A673 (cell line): ENCODE measurements at regions not wholly inside any gene's neighbourhood (a gene's known extent, or its start where the extent isn't known, plus 50 kb on each side); places are given as distances from the start of the nearest gene placed in this dataset.
"Not testable (repeated sequence)": the region's sequence is repeated elsewhere in the genome, so short reads cannot be mapped to it uniquely, and the experiment has no call there.

ENCODE experiments used
- BruUV-seq: library from RNA; stranded (reverse); fragments of 400-500 nt; replicated peaks from 2 replicates; lab custom pipeline; 2021; lab: Mats Ljungman, UMichigan
- CTCF ChIA-PET: fragments of 300-600 bp; sonication (Branson Sonifier 250); formaldehyde crosslinking; loops from one replicate; lab custom pipeline; 2022; ENCODE audit warnings: antibody characterized with exemption; lab: Charles Lee
- POLR2A ChIA-PET: fragments of 300-600 bp; sonication (Branson Sonifier 250); formaldehyde crosslinking; loops from one replicate; lab custom pipeline; 2022; ENCODE audit warnings: antibody characterized with exemption; ENCODE audit not compliant: low non-redundant PET; lab: Charles Lee
- DNase-seq: peaks from one replicate; pipeline ENCODE4 v3.0.0-alpha.2; 2015; ENCODE audit warnings: low spot score
- H3K27ac ChIP-seq: fragments of 200-600 bp; sonication (generic); 2 replicates; pipeline ENCODE4 v1.5.1; 2016; ENCODE audit warnings: mixed run types, low read depth, mild to moderate bottlenecking, mixed read lengths, antibody characterized with exemption, low read length; ENCODE audit not compliant: poor library complexity, severe bottlenecking
- H3K27me3 ChIP-seq: fragments of 200-600 bp; sonication (generic); replicated peaks from 2 replicates; pipeline ENCODE4 v1.6.1; 2017; ENCODE audit warnings: mixed run types, low read depth, mild to moderate bottlenecking, mixed read lengths, antibody characterized with exemption, low read length; ENCODE audit not compliant: insufficient read depth, poor library complexity
- H3K36me3 ChIP-seq: fragments of 200-600 bp; sonication (generic); 2 replicates; pipeline ENCODE4 v1.6.1; 2016; ENCODE audit warnings: mixed run types, mild to moderate bottlenecking, mixed read lengths, antibody characterized with exemption, low read length; ENCODE audit not compliant: insufficient read depth, poor library complexity, severe bottlenecking
- H3K4me1 ChIP-seq: fragments of 200-600 bp; sonication (generic); 2 replicates; pipeline ENCODE4 v1.6.1; 2017; ENCODE audit warnings: mixed run types, mild to moderate bottlenecking, mixed read lengths, antibody characterized with exemption, low read length; ENCODE audit not compliant: insufficient read depth, poor library complexity, severe bottlenecking
- H3K4me3 ChIP-seq: fragments of 200-600 bp; sonication (generic); 2 replicates; pipeline ENCODE4 v1.5.1; 2016; ENCODE audit warnings: low read depth, mixed run types, mild to moderate bottlenecking, mixed read lengths, low read length; ENCODE audit not compliant: poor library complexity, severe bottlenecking
- H3K9me3 ChIP-seq: fragments of 200-600 bp; sonication (generic); 2 replicates; pipeline ENCODE4 v1.6.1; 2016; ENCODE audit warnings: mixed run types, low read depth, mild to moderate bottlenecking, mixed read lengths, antibody characterized with exemption, low read length; ENCODE audit not compliant: poor library complexity, severe bottlenecking
- EZH2 ChIP-seq: fragments of 200-600 bp; sonication (generic); IDR thresholded peaks from 2 replicates; pipeline ENCODE4 v1.6.1; 2017; ENCODE audit warnings: borderline replicate concordance, low read depth, mild to moderate bottlenecking, mixed read lengths, antibody characterized with exemption, low read length; ENCODE audit not compliant: poor library complexity, severe bottlenecking
- intact Hi-C: fragments of 100-400 bp; cut with micrococcal nuclease; formaldehyde crosslinking; loops from one replicate; pipeline ENCODE4 v1.10.0; 2022; ENCODE audit not compliant: unreplicated experiment
- TF ChIP-seq, protein P1 (sequence below): fragments of 300-800, 200-600 bp; sonication (generic); conservative IDR thresholded peaks from 2 replicates; pipeline ENCODE4 v1.5.1; 2017; ENCODE audit warnings: low read depth, mild to moderate bottlenecking, antibody characterized with exemption, low read length, moderate library complexity, mixed read lengths

DNA sequence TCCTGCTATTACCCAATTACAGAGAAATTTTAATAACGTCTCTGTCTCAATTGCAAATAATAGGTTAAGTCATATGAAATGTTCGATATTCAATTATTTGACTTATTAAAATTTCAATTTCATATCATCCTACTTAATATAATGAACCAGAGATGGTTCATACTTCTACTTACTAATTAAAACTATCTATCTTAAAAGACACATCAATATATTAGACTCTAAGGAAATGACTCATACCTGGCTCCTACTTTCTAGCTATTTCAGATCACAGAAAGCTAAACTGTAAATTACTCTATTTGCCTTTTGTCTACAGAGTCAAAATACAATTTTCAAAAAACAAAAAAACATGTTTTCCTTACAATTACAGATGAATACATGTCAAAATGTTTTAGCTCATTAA is 99.6 kb downstream of the CAPZA3 start:
- no peaks in the 10 kb centered on the region for H3K36me3 ChIP-seq
- intact Hi-C loops: no loop called here
- peaks cover 6% of the 10 kb centered on the region for H3K4me1 ChIP-seq
- ChIA-PET CTCF (no interaction called here), POLR2A (no interaction called here)
- BruUV-seq: no TSS peak
- TF ChIP-seq EZH2: no peak
- TF ChIP-seq, protein P1, sequence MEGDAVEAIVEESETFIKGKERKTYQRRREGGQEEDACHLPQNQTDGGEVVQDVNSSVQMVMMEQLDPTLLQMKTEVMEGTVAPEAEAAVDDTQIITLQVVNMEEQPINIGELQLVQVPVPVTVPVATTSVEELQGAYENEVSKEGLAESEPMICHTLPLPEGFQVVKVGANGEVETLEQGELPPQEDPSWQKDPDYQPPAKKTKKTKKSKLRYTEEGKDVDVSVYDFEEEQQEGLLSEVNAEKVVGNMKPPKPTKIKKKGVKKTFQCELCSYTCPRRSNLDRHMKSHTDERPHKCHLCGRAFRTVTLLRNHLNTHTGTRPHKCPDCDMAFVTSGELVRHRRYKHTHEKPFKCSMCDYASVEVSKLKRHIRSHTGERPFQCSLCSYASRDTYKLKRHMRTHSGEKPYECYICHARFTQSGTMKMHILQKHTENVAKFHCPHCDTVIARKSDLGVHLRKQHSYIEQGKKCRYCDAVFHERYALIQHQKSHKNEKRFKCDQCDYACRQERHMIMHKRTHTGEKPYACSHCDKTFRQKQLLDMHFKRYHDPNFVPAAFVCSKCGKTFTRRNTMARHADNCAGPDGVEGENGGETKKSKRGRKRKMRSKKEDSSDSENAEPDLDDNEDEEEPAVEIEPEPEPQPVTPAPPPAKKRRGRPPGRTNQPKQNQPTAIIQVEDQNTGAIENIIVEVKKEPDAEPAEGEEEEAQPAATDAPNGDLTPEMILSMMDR: no peak
- H3K27me3 ChIP-seq: no peaks in the 10 kb centered on the region
- H3K27ac ChIP-seq: no peak overlapping the region
- no peaks in the 10 kb centered on the region for H3K9me3 ChIP-seq
- DNase-seq: no peak
- no peak overlapping the region for H3K4me3 ChIP-seq

DNA sequence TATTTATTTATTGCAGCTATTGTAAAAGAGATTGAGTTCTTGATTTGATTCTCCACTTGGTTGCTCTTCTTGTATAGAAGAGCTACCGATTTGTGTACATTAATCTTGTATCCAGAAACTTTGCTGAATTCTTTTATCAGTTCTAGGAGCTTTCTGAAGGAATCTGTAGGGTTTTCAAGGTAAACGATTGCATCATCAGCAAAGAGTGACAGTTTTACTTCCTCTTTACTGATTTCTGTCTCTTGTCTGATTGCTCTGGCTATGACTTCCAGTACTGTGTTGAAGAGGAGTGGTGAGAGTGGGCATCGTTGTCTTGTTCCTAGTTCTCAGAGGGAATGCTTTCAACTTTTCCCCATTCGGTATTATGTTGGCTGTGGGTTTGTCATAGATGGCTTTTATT is 103.1 kb downstream of the CAPZA3 start:
- H3K27ac ChIP-seq, H3K36me3 ChIP-seq, DNase-seq, POLR2A ChIA-PET, H3K4me1 ChIP-seq, H3K4me3 ChIP-seq, H3K27me3 ChIP-seq, CTCF ChIA-PET, BruUV-seq, H3K9me3 ChIP-seq, intact Hi-C loops: not testable (repeated sequence)

DNA sequence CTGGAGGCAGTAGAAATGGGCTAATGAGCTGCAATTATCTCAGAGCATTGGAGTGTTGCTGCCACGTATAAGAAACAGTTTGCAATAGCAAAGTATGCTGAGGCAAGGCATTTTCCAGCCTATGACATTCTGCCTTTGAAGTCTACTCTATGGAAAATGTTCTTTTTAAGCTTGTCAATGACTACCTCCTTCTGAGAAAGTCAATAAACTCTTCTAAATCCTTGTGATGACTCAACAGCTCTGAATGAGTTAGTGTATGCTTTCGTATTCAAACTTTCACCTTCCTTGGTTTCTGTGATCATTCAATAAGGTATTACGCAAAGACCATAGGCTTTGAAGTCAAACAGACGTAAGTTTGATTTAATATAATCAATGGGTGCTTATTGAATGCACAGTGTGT is 111.2 kb downstream of the CAPZA3 start:
- no peaks in the 10 kb centered on the region for H3K36me3 ChIP-seq

DNA sequence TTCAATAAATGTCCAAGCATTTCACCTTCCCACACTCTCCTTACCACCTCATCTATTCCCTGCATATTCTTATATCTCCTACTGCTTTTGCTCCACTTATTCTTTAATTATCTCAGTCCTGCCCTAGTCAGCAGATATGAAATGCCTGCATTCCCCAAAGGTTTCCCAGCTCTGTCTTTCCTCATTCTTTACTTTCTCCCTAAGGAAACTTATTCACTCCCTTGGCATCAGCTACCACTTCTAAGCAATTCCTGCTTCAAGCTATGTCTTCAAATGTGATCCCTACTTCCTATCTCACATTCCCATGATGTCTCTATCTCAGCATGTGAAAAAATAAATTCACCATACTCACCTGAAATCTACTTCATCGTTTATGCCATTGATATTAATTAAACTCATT is 111.8 kb downstream of the CAPZA3 start:
- DNase-seq: no peak
- no TSS peak for BruUV-seq
- TF ChIP-seq, protein P1: no peak
- no peak for TF ChIP-seq EZH2
- CTCF ChIA-PET: no interaction called here
- intact Hi-C loops: no loop called here
- no peaks in the 10 kb centered on the region for H3K9me3 ChIP-seq
- H3K27ac ChIP-seq: no peak overlapping the region
- no peaks in the 10 kb centered on the region for H3K36me3 ChIP-seq
- H3K4me3 ChIP-seq: no peak overlapping the region
- no peaks in the 10 kb centered on the region for H3K4me1 ChIP-seq
- no peaks in the 10 kb centered on the region for H3K27me3 ChIP-seq
- POLR2A ChIA-PET: no interaction called here

More for the DNA sequence above, 111.2 kb downstream of the CAPZA3 start:
- TF ChIP-seq, protein P1: no peak
- no peak for TF ChIP-seq EZH2
- Histone ChIP-seq H3K9me3 (no peaks in the 10 kb centered on the region), H3K27ac (no peak overlapping the region), H3K4me1 (no peaks in the 10 kb centered on the region), H3K4me3 (no peak overlapping the region), H3K27me3 (no peaks in the 10 kb centered on the region)
- ChIA-PET CTCF (no interaction called here), POLR2A (no interaction called here)
- no peak for DNase-seq
- intact Hi-C loops: no loop called here
- no TSS peak for BruUV-seq
